GM21619 (cell line): ENCODE measurements at regions not wholly inside any gene's neighbourhood (a gene's known extent, or its start where the extent isn't known, plus 50 kb on each side); places are given as distances from the start of the nearest gene placed in this dataset.
"Not testable (repeated sequence)": the region's sequence is repeated elsewhere in the genome, so short reads cannot be mapped to it uniquely, and the experiment has no call there.

Experiments
- ATAC-seq: cut with Tn5 transposase; IDR thresholded peaks from one replicate; pipeline ENCODE4 v1.9.1; 2021; ENCODE audit not compliant: unreplicated experiment

GRCh38 chr6:1445650-1446330 lies 56.4 kb downstream of the FOXF2 start:
- ATAC-seq: no peak

DNA sequence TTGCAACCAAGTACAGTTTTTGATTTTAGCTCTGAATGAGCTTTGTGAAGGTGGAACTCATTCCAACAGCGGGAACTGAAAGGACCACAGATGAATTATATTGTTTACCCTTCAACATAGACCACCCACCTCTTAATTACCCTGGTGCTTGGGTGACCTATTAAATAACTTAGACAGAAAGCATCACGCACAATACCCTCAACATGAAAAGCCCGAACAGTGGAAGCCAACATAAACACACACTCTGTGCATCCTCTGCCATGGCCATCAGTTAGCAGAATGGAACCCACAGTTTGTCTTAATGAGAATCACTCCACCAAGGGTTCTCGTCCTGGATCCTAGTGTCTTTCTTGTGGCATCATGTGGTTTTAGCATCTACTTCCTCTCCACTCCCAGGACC lies 60.5 kb downstream of the FOXF2 start:
- no peak for ATAC-seq

- ATAC-seq: no peak
Observed at GRCh38 chr6:1453024-1453423, 63.6 kb downstream of the FOXF2 start.

DNA sequence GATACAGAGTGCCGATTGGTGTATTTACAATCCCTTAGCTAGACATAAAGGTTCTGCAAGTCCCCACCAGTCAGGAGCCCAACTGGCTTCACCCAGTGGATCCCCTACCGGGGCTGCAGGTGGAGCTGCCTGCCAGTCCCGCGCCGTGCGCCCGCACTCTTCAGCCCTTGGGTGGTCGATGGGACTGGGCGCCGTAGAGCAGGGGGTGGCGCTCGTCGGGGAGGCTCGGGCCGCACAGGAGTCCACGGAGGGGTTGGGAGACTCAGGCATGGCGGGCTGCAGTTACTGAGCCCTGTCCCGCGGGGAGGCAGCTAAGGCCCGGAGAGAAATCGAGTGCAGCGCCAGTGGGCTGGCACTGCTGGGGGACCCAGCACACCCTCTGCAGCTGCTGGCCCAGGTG lies 67.4 kb downstream of the FOXF2 start:
- ATAC-seq: not testable (repeated sequence)

GRCh38 chr6:1461207-1461606 lies 71.8 kb downstream of the FOXF2 start:
- ATAC-seq: no peak

- no peak for ATAC-seq
Observed at GRCh38 chr6:1461736-1462135, 72.4 kb downstream of the FOXF2 start.

DNA sequence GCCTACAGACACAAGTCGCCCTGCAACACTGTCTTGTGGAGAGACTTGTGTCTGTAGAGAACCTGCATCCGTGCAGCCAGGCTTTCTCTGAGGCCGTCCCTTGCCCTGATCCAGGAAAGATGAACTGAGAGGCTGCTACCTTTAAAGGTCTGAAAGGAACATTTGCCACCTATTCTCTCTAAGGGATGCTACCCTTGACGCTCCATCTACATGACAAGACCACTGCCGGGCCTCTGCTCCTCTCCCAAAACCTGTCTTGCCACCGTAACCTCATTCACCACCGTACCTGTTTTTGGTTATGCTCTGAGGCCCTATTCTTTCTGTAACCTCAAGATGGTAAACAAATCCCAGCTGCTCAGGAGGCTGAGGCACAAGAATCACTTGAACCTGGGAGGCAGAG lies 73.9 kb downstream of the FOXF2 start:
- ATAC-seq: no peak

DNA sequence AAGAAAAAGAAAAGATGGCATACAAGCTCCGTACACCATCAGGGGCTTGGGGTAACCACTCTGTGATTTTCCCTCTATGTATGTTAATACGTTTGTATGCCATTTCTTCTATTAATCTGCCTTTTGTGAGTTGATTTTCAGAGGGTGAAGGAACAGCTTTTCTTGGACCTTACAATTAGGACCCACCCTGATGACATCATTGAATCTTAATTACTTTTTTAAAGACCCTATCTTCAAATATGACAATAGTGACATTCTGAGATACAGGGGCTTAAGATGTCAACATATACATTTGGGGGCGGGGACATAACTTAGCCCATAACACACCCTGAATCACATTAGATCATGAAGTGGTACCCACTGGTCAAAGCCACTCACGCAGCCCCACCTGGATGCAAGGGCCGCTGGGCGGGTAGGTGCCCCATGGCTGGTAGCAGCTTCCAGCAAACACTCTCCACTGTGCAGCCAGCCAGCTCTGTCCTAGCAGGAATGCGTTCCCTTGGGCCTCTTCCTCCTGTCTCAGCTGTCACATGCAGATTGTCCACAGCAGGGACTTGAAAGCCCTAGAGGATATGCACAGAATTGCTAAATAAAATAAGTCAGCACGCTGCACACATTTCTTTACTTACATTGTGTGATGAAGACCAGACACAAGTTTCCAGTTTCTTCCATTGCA lies 74.5 kb downstream of the FOXF2 start:
- ATAC-seq: no peak

DNA sequence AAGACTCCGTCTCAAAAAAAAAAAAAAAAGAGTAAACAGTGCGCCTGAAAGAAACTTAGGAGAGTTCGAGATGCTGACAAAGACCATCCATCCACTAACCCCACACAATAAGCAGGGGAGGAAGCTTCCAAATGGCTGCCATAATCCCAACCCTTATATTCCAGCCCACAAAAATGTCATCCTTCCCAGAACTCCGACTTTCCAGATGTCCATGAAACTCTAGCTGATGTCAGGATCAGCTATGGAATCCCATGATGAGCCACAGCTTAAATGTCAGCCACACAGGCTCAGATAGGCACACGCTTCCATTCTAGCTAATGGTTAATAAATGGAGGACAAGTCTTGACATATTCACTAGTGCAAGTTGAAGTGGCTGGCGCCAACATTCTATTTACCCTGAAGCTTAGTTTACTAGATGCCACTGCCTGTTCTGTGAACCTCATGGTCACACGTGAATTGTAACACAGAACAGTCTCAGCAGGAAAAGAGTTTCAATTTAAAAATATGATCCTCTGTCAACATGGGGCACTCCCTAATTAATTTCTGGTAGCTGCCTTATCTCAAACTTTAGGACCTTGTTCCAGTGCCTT lies 75.5 kb downstream of the FOXF2 start:
- ATAC-seq: no peak

GRCh38 chr6:1468126-1468525 lies 78.8 kb downstream of the FOXF2 start:
- no peak for ATAC-seq

GRCh38 chr6:1470040-1470439 lies 80.7 kb downstream of the FOXF2 start:
- ATAC-seq: peak; percentile 60

- ATAC-seq: no peak
Observed at GRCh38 chr6:1472643-1473042, 83.3 kb downstream of the FOXF2 start.

DNA sequence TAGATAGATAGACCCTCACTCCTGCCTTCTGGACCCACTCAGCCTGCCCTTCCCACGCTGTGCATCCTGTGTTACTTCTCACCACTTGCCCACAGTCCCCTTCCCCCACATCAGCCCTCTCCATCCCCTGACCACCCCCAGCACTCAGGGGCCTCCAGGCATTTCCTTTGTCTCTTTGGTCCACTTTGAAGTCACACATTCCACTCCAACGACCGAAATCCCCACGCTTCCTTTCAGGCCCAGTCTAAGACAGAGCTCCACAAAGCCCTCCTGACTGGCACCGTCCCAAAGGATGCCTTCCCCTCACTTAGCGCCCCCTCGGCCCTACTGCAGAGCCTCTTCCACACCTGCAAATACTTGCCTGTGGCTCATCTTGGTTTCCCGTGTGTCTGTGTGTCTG lies 83.8 kb downstream of the FOXF2 start:
- no peak for ATAC-seq

DNA sequence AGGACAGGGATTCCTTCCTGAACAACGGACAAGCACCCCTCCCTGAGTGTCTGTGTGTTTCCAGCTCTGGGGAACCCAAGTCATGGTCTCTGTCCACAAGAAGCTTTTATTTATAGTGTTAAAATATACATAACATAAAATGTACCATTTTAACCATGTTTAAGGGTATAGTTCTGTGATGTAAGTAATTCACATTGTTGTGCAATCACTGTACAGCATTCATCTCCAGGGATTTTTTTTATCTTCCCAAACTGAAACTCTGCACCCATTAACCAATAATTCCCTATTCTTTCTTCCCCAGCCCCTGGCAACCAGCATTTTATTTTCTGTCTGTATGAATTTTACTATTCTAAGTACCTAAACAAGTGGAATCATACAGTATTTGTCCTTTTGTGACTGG lies 84.2 kb downstream of the FOXF2 start:
- no peak for ATAC-seq

DNA sequence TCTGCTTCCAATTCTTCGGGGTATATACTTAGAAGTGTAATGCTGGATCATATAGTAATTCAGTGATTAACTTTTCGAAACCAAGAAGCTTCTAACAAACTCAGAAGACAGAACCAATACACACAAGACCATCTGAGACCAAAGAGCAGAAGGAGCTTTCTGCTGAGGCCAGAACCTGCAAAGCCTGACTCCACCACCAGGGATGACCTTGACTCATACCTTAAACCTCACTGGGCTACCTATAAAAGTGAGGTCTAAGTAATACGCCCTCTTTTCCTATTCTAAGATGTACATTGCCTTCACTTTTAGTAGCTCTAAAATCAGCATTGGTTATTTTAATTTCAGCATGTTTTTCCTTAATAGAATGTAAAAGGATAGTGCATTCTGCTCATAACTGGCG lies 84.8 kb downstream of the FOXF2 start:
- ATAC-seq: no peak

- no peak for ATAC-seq
Observed at GRCh38 chr6:1475174-1475573, 85.8 kb downstream of the FOXF2 start.

GRCh38 chr6:1477432-1478090 lies 88.2 kb downstream of the FOXF2 start:
- ATAC-seq: no peak

DNA sequence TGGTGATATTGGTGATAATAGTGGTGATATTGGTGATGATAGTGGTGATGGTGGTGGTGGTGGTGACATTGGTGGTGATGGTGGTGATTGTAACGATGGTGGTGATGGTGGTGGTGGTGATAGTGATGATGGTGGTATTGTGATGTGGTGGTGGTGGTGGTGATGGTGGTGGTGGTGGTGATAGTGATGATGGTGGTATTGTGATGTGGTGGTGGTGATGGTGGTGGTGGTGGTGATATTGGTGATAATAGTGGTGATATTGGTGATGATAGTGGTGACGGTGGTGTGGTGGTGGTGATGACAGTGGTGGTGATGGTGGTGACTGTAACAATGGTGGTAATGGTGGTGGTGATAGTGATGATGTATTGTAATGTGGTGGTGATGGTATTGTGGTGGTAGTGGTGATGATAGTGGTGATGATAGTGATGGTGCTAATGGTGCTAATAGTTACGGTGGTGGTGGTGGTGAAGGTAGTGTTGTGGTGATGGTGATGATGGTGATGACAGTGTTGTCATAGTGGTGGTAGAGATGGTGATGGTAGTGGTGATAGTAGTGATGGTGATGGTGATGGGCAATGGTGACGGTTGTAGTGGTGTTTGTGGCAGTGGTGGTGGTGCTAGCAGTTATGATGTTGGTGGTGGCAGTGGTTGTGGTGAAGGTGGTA lies 88.9 kb downstream of the FOXF2 start:
- not testable (repeated sequence) for ATAC-seq

DNA sequence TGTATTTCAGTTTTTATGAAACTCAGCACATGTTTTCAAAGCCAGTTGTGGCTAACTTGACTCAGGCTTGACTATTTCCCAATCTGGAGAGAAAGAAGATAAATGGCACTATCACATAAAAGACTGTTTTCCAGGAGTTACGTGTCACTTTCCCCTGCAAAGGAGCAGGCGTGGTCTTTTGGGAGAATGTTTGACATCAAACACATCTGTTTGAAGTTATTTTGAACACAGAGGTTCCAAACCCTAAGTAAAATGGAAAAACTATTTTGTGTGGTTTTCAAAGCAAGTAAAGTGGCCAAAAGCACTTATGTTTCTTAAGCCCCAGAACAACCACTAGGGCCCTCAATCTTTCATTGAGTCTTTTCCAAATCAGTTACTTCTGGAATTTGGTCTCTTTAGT lies 89.7 kb downstream of the FOXF2 start:
- ATAC-seq: no peak

DNA sequence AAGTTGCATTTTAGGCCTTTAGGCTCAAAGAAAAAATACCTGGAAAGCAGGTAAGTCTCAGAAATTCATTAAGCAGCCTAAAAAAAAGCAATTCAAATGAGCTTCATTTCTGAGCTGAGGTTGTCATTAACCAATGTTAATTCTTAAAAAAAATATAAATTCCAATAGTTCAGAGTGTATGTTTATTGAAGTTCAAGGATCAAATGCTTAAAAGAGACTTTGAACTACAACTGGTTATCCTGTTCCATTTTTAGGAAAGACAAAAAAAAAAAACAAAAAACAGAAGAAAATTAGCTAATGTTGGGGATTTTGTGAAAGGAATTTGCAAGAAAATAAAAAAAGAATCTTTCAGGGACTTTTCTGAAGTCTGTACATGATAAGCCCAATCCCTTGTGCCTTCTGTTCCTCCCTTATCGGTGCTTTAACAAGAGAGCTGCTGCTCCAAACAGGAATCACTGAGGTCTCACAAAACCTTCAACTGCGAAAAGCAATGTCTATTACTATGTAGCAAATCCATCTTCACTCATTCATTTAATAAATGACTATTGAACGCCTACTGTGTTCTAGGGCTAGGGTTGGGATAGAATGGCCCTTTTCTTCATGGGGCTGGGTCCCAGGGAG lies 90.3 kb downstream of the FOXF2 start:
- ATAC-seq: no peak

DNA sequence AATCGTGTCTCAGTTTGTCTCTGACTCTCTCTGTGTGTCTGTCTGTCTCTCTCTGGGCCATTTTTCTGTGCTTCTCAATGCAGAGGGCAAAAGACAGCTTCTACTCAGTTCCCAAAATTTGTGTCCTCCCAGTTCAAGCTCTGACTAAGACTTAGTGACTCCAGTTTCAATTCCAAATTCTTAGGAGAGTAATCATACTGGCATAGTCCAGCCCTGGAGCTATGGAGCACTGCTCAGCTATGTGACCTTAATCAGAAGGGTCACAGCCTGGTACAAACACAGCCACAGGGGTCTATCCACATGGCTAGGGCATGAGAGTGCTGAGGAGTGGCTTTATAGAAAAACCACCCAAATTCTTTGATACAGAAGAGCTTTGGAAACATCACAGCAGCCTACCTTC lies 91.9 kb downstream of the FOXF2 start:
- no peak for ATAC-seq
